ENCODE measurements at regions not wholly inside any gene's neighbourhood (a gene's known extent, or its start where the extent isn't known, plus 50 kb on each side); places are given as distances from the start of the nearest gene placed in this dataset.

- CTCF ChIA-PET = interaction anchor here (0.8 to 1.2 kb wide), 2 partner anchors 59 to 157 kb away, joined by 3 to 4 read pairs; no protein-coding TSS in a partner anchor
- H3K4me3 ChIP-seq (ENCODE audit: low read depth, low read length) = no peak overlapping the region
These were observed 277.7 kb downstream of the SETD4 start for GRCh38 chr21:35782667-35783066.

DNA sequence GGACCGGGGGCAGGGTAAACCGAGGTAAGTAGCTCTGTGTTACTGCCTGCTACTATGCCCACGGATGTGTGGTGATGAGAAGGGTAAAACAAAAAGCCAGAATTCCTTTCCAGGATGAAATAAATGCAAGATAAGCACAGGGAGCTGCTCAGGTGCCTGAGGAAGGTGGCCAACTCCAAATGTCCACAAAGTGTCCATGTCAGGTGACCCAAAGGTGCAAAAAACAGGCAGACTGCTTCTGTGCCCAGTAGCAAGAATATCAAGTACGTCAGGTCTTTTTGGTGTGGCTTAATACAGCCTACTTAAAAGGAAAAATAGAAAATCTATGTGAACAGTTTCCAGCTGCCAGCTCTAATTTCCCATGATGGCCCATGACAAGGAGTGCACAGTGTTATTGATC, 279.3 kb downstream of the SETD4 start:
- Histone ChIP-seq H3K27ac (ENCODE audit: extremely low read depth, low read depth, low read length) (no peak overlapping the region), H3K9me3 (ENCODE audit: control insufficient read depth, insufficient read depth, low read depth, low read length) (no peaks in the 10 kb centered on the region), H3K4me1 (ENCODE audit: control insufficient read depth, insufficient read depth, low read length) (peaks cover 6% of the 10 kb centered on the region; the same call in 1 of the 2 replicates), H3K36me3 (ENCODE audit: control insufficient read depth in 2 of 2, insufficient read depth in 1 of 2, low read length in 2 of 2) (no peaks in the 10 kb centered on the region), H3K4me3 (ENCODE audit: low read depth, low read length) (no peak overlapping the region)
- no peak for TF ChIP-seq ZBTB6 (tag by site-specific recombination; IDR thresholded peaks at IDR 0.05)
- no peak for TF ChIP-seq IKZF3 (tag by site-specific recombination; IDR thresholded peaks at IDR 0.05)
- TF ChIP-seq ZNF521 (tag by site-specific recombination; IDR thresholded peaks at IDR 0.05) = no peak
- no peak for TF ChIP-seq ZNF155 (tag by site-specific recombination; IDR thresholded peaks at IDR 0.05)
- TF ChIP-seq ZFP3 (tag by site-specific recombination; IDR thresholded peaks at IDR 0.05; ENCODE audit: low read depth) = no peak
- no peak for TF ChIP-seq ZNF423 (tag by site-specific recombination; IDR thresholded peaks at IDR 0.05)
- CTCF ChIA-PET = interaction anchor here (0.5 to 1.0 kb wide), 3 partner anchors 48 to 308 kb away, joined by 3 read pairs; no protein-coding TSS in a partner anchor
- POLR2A ChIA-PET = no interaction called here

More at GRCh38 chr21:35782667-35783066, 277.7 kb downstream of the SETD4 start:
- no peaks in the 10 kb centered on the region for H3K36me3 ChIP-seq (ENCODE audit: control insufficient read depth in 2 of 2, insufficient read depth in 1 of 2, low read length in 2 of 2)
- TF ChIP-seq ZNF558 (tag by site-specific recombination; IDR thresholded peaks at IDR 0.05) (no peak), ZNF777 (tag by site-specific recombination; IDR thresholded peaks at IDR 0.05; ENCODE audit: borderline replicate concordance) (no peak), ZNF324 (tag by site-specific recombination; IDR thresholded peaks at IDR 0.05) (no peak), ZNF391 (tag by site-specific recombination; IDR thresholded peaks at IDR 0.05; ENCODE audit: borderline replicate concordance, low read depth) (no peak), ZNF501 (tag by site-specific recombination; IDR thresholded peaks at IDR 0.05) (no peak), WT1 (tag by site-specific recombination; IDR thresholded peaks at IDR 0.05) (no peak), BCL6B (tag by site-specific recombination; IDR thresholded peaks at IDR 0.05) (no peak), ZNF138 (tag by site-specific recombination; IDR thresholded peaks at IDR 0.05; ENCODE audit: borderline replicate concordance) (no peak), PBX3 (CRISPR knock-in tag; IDR thresholded peaks at IDR 0.05) (no peak), ZNF140 (tag by site-specific recombination; IDR thresholded peaks at IDR 0.05) (no peak), GLI2 (tag by site-specific recombination; IDR thresholded peaks at IDR 0.05; ENCODE audit: borderline replicate concordance, low read depth) (no peak), ZNF747 (tag by site-specific recombination; IDR thresholded peaks at IDR 0.05) (no peak), ZNF214 (tag by site-specific recombination; IDR thresholded peaks at IDR 0.05; ENCODE audit: borderline replicate concordance) (no peak)
- TF ChIP-seq, protein P1, sequence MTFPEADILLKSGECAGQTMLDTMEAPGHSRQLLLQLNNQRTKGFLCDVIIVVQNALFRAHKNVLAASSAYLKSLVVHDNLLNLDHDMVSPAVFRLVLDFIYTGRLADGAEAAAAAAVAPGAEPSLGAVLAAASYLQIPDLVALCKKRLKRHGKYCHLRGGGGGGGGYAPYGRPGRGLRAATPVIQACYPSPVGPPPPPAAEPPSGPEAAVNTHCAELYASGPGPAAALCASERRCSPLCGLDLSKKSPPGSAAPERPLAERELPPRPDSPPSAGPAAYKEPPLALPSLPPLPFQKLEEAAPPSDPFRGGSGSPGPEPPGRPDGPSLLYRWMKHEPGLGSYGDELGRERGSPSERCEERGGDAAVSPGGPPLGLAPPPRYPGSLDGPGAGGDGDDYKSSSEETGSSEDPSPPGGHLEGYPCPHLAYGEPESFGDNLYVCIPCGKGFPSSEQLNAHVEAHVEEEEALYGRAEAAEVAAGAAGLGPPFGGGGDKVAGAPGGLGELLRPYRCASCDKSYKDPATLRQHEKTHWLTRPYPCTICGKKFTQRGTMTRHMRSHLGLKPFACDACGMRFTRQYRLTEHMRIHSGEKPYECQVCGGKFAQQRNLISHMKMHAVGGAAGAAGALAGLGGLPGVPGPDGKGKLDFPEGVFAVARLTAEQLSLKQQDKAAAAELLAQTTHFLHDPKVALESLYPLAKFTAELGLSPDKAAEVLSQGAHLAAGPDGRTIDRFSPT (tag by site-specific recombination; IDR thresholded peaks at IDR 0.05) = no peak
- no peaks in the 10 kb centered on the region for H3K9me3 ChIP-seq (ENCODE audit: control insufficient read depth, insufficient read depth, low read depth, low read length)
- no peak overlapping the region for H3K27ac ChIP-seq (ENCODE audit: extremely low read depth, low read depth, low read length)
- H3K4me1 ChIP-seq (ENCODE audit: control insufficient read depth, insufficient read depth, low read length) = peaks cover 6% of the 10 kb centered on the region; the same call in 1 of the 2 replicates
- POLR2A ChIA-PET = no interaction called here

All from HEK293 (cell line).